WTC11 (cell line): ENCODE measurements at regions not wholly inside any gene's neighbourhood (a gene's known extent, or its start where the extent isn't known, plus 50 kb on each side); places are given as distances from the start of the nearest gene placed in this dataset.

ENCODE experiments used
- ATAC-seq: fragments of 200-7000 bp; cut with Tn5 transposase; 2 replicates; pipeline ENCODE4 v1.10.0; 2021; ENCODE audit warnings: mild to moderate bottlenecking, moderate library complexity
- CTCF ChIA-PET: fragments of 300-600 bp; sonication (Branson Sonifier 250); formaldehyde crosslinking; loops from one replicate; lab custom pipeline; 2021; ENCODE audit warnings: antibody characterized with exemption; lab: Charles Lee
- POLR2A ChIA-PET: fragments of 350-600 bp; sonication (Branson Sonifier 250); formaldehyde crosslinking; loops from one replicate; lab custom pipeline; 2021; ENCODE audit warnings: antibody characterized with exemption; lab: Charles Lee
- DNase-seq: peaks from one replicate; pipeline ENCODE4 v3.0.0; 2021; ENCODE audit warnings: low spot score
- H3K27ac Mint-ChIP-seq: 2 replicates; pipeline ENCODE4 v1.8.0; 2021; ENCODE audit warnings: mixed read lengths
- H3K27me3 Mint-ChIP-seq: 2 replicates; pipeline ENCODE4 v1.8.0; 2021; ENCODE audit warnings: low read depth, mild to moderate bottlenecking, moderate library complexity, mixed read lengths
- H3K36me3 Mint-ChIP-seq: 2 replicates; pipeline ENCODE4 v1.8.0; 2021; ENCODE audit warnings: mixed read lengths
- H3K4me1 Mint-ChIP-seq: 2 replicates; pipeline ENCODE4 v1.8.0; 2022; ENCODE audit warnings: mixed read lengths
- H3K4me3 Mint-ChIP-seq: 2 replicates; pipeline ENCODE4 v1.8.0; 2021; ENCODE audit warnings: mild to moderate bottlenecking, moderate library complexity, mixed read lengths
- H3K9me3 Mint-ChIP-seq: 2 replicates; pipeline ENCODE4 v1.8.0; 2021; ENCODE audit warnings: mixed read lengths
- AFF4 ChIP-seq: sonication (generic); formaldehyde crosslinking; IDR thresholded peaks from 2 replicates; pipeline ENCODE4 v1.8.1; 2023; ENCODE audit warnings: mild to moderate bottlenecking, missing genetic modification reagents, borderline replicate concordance
- AR ChIP-seq: fragments of 250-450 bp; sonication (Bioruptor Pico); IDR thresholded peaks from 2 replicates; pipeline ENCODE4 v1.9.0; 2021; ENCODE audit warnings: mild to moderate bottlenecking
- ATF1 ChIP-seq: sonication (generic); formaldehyde crosslinking; IDR thresholded peaks from 2 replicates; pipeline ENCODE4 v1.8.1; 2023; ENCODE audit warnings: mild to moderate bottlenecking, moderate library complexity, missing genetic modification reagents
- CDX4 ChIP-seq: fragments of 250-450 bp; sonication (Bioruptor Pico); IDR thresholded peaks from 2 replicates; pipeline ENCODE4 v1.9.0; 2021; ENCODE audit warnings: moderate library complexity, mild to moderate bottlenecking, inconsistent platforms, borderline replicate concordance
- TP53 ChIP-seq: sonication (generic); formaldehyde crosslinking; IDR thresholded peaks from 2 replicates; pipeline ENCODE4 v1.8.1; 2023; ENCODE audit warnings: mild to moderate bottlenecking, missing genetic modification reagents
- USF1 ChIP-seq: sonication (generic); formaldehyde crosslinking; IDR thresholded peaks from 2 replicates; pipeline ENCODE4 v1.8.0; 2022; ENCODE audit warnings: mild to moderate bottlenecking, missing genetic modification reagents
- ZNF219 ChIP-seq: sonication (generic); formaldehyde crosslinking; IDR thresholded peaks from 2 replicates; pipeline ENCODE4 v1.8.0; 2023; ENCODE audit warnings: missing genetic modification reagents, mild to moderate bottlenecking, borderline replicate concordance
- ZNF512 ChIP-seq: sonication (generic); formaldehyde crosslinking; IDR thresholded peaks from 2 replicates; pipeline ENCODE4 v1.8.1; 2022; ENCODE audit warnings: missing genetic modification reagents, borderline replicate concordance
- ZSCAN18 ChIP-seq: fragments of 250-450 bp; sonication (Bioruptor Pico); IDR thresholded peaks from 2 replicates; pipeline ENCODE4 v2.1.2; 2022; ENCODE audit warnings: mild to moderate bottlenecking, moderate library complexity

GRCh38 chr3:68485051-68485450 lies 447.3 kb downstream of the TAFA4 start (continued):
- TF ChIP-seq AR (CRISPR knock-in tag), result no peak
- no peak for TF ChIP-seq ZSCAN18 (CRISPR knock-in tag)
- TF ChIP-seq AFF4 (CRISPR knock-in tag), result no peak
- no peak for TF ChIP-seq ZNF219
- no peak for TF ChIP-seq ZNF512 (CRISPR knock-in tag)

- H3K36me3 Mint-ChIP-seq, result no peaks in the 10 kb centered on the region
- TF ChIP-seq ATF1 (CRISPR knock-in tag) (no peak), CDX4 (CRISPR knock-in tag) (no peak), USF1 (CRISPR knock-in tag) (no peak), AFF4 (CRISPR knock-in tag) (no peak), TP53 (no peak)
- TF ChIP-seq, all 79 proteins: peak for 0
- no peaks in the 10 kb centered on the region for H3K9me3 Mint-ChIP-seq
- no peak overlapping the region for H3K4me3 Mint-ChIP-seq
- H3K4me1 Mint-ChIP-seq, result peaks cover 2% of the 10 kb centered on the region; the same call in 1 of the 2 replicates
- DNase-seq, result no peak
- POLR2A ChIA-PET, result no interaction called here
- CTCF ChIA-PET, result no interaction called here
- no peak for ATAC-seq
- H3K27me3 Mint-ChIP-seq, result no peaks in the 10 kb centered on the region; the same call in 1 of the 2 replicates
- no peak overlapping the region for H3K27ac Mint-ChIP-seq
Measured at GRCh38 chr3:68483601-68484000, 448.7 kb downstream of the TAFA4 start.
